ENCODE measurements at regions not wholly inside any gene's neighbourhood (a gene's known extent, or its start where the extent isn't known, plus 50 kb on each side); places are given as distances from the start of the nearest gene placed in this dataset.
"Not testable (repeated sequence)": the region's sequence is repeated elsewhere in the genome, so short reads cannot be mapped to it uniquely, and the experiment has no call there.

DNA sequence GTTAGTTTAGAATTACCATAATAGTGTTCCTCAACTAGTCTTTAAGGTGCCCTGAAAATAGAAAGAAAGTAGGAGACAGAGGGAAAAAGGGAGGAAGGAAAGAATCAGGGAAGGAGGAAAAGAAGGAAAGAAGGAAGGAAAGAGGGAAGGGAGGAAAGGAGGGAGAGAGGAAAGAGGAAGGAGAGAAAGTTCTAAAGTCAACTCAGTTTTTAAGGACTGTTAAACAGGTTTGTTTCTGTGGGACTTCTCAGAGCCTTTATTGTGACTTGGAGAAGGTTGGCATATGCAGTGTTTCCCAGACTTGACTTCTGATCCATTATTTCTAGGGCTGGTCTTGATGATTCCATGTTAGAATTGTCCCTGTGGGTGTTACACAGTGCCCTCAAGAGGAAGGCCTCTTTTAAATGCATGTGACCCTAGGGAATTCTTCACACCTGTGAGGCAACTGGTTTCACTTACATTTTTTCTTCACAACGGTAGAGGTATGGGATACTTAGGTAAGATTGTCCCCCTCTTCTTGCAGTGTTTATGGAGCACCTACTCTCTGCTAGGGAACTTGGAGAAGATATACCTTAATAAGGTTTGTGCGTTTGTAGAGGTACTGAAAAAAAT lies 132.7 kb upstream of the GMDS start:
- DNase-seq (ENCODE audit: low spot score) = no peak

DNA sequence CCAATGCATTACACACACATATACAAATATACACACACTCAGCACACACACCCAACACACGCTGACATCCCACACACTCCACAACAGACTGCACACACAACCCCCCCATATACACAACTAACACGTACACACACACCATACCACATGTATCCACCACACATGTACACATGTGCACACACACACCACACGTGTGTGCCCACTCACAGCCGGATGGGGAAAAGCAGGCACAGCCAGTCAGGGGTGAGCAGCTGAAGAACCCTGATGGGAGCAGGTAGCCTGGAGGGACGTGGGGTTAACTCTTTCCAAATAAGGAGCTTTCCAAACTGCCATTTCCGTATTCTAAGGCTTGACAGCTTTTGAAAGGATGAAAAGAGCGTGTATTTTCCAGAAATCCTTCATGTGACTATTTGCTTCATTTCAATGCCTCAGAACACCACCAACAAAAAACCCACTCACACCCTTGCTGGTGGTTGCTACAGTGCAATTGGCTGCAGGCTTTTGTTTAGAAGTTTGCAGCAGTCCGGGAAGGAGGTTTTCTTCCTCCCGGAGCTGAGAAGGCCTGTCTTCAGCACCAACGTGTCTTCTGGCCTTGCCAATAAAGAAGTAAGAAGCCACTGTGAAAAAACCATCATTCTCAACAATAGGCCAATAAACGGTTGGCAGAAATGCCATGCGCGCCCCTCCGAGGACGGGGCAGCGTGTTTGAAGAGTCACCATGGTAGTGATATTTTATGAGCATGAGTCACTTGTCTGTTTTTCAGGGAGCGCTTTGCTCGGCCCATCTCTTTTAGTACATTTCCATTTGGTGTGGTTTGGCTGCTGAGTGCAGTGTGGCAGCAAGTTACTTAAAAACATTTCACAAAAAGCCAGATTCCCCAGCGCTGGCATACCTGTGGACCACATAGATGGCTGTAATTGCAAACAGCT lies 131.3 kb upstream of the GMDS start:
- DNase-seq (ENCODE audit: low spot score) = no peak

GRCh38 chr6:2375443-2375842 lies 130.0 kb upstream of the GMDS start:
- DNase-seq (ENCODE audit: low spot score) = no peak

- peak; percentile 12 for DNase-seq (ENCODE audit: low spot score)
Observed at GRCh38 chr6:2369606-2370005, 124.2 kb upstream of the GMDS start.

DNA sequence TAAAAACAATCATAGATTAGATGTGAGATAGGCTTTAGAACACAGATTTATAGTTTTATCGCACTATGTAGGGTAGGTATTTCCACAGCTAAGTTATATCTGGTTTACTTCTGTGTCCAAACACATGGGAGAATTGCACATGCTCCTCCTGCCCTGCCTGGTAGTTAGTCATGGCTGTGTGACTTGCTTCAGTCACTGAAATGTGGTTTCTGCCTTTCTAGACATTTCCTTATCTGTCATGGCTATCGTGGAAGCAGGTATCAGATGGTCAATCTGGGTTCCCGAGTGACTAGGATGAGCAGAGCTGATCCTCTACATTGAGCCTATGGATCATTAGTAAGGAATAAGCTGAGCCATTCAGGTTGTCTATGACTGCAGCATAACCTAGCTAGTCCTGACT lies 117.8 kb upstream of the GMDS start:
- DNase-seq (ENCODE audit: low spot score) = no peak

- no peak for DNase-seq (ENCODE audit: low spot score)
Observed at GRCh38 chr6:2361195-2361594, 115.8 kb upstream of the GMDS start.

- no peak for DNase-seq (ENCODE audit: low spot score)
Observed at GRCh38 chr6:2360716-2361115, 115.3 kb upstream of the GMDS start.

DNA sequence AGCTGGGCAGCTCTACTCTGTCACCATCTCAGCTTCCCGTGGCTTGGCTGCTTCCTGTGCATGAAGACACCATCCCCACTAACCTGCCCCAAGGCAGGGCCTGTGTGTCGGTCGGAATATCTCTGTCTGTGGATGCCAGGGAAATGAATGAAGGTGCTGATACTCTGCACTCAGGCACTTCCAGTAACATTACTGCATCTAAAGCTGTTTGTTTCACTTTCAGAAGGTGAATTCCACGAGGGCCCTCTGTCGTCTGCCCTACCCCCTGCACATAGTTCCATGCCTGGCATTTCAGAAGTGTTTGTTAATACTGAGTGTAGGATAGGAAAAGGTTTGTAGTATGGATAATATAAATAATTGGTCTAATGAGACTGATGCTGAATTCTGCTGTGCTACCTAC lies 114.7 kb upstream of the GMDS start:
- no peak for DNase-seq (ENCODE audit: low spot score)

DNA sequence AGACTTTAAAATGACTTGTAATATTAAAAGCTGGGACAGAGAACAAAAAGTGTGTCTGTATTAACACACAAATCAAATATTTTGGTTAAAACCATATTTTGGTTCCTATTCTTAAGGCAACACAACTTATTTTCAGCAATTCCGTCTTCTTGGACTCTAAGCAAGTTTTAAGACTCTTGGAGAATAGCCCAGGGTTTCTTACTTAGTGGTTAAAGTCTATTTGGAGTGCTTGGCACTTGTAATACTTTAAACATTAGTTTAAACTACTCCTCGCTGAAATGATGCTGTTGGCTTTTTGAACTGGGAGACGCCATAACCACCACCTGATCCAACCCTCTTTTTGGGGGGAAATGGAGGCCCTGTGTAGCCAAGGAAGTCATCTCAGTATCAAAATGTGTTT lies 109.7 kb upstream of the GMDS start:
- no peak for DNase-seq (ENCODE audit: low spot score)

DNA sequence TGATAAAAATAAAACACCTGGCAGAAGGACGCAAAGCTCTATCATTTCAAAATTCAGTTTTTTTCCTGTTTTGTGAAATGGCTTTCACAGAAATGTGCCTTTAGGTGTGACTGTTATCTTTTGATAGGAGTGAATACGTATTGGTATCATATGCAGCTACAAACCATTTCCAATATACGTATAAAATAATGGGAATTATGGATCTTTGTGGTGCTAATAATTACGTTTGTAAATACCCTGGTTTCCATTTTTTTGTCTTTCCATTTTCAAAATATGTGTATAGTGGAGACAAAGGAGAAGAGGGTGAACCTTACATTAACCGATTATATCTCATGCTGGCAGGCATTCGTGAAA lies 108.7 kb upstream of the GMDS start:
- no peak for DNase-seq (ENCODE audit: low spot score)

- DNase-seq (ENCODE audit: low spot score) = peak; percentile 60
Observed at GRCh38 chr6:2353412-2354137, 108.2 kb upstream of the GMDS start.

DNA sequence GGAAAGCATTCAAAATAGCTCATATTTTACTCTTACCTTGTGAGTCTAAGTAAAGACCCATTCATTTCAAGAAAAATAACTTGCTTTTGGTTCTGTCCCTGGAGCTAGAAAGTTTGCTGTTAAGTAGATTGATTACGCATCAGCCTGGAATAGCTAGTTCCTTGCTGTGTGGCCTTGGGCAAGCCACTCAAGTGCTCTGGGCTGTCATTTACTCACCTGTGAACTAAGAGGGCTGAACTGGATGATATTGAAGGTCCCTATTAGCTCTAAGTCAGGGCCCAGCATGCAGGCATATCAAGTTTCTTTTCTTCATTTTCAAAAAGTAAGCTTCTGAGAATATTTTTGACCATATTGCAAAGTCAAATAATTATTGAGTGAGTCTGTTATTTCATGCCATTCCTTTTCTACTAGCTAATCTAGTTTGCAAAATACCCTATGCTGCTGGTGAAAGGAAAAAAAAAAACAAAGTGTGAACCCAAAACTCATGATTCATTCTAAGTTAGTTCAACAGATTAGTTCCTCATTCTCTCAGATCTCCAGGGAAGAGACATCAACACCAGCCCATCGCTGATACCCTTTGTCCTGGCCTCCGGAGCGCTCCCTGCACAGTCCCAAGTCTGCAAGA lies 106.5 kb upstream of the GMDS start:
- DNase-seq (ENCODE audit: low spot score) = no peak

- no peak for DNase-seq (ENCODE audit: low spot score)
Observed at GRCh38 chr6:2351090-2351489, 105.7 kb upstream of the GMDS start.

- DNase-seq (ENCODE audit: low spot score) = no peak
Observed at GRCh38 chr6:2346078-2346477, 100.7 kb upstream of the GMDS start.

DNA sequence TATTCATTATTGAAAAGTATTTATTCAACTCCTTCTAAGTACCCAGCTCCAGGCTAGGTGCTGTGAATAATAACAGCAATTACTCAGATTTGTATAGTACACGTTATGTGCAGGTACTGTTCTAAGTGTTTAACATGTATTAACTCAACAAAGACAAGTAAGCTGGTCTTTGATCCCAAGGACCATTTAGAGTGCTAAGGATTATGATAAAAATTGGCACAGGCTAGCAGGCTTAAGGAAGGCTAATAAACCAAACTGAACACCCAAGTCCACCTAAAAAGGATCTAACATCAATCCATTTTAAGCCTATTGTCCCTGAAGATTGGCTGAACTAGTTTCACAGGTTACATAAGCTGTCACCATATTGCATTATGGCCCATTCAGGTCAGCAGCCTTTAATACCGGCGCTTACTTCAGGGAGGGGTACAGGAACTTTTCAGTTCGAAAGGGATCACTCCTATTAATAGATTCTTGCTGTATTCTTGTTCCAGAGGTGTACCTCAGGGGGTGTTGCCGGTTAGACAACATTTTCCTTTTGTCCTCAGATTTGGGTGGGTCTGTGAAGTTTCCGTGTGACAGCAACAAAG lies 99.0 kb upstream of the GMDS start:
- DNase-seq (ENCODE audit: low spot score) = no peak

DNA sequence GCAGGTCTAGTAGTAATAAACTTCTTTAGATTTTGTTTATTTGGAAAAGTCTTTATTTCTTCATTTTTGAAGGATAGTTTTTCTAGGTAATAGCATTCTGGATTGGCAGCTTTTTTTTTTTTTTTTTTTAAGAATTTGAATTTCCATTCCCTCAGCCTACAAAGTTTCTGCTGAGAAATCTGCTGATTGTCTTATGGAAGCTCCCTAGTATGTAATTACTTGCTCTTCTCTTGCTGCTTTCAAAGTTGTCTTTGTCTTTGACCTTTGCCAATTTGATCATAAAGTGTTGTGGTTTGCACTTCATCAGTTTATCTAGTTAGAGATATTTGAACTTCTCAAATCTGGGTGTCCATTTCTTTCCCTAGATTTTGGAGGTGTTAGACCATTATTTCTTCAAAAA lies 82.2 kb upstream of the GMDS start:
- DNase-seq (ENCODE audit: low spot score) = no peak

DNA sequence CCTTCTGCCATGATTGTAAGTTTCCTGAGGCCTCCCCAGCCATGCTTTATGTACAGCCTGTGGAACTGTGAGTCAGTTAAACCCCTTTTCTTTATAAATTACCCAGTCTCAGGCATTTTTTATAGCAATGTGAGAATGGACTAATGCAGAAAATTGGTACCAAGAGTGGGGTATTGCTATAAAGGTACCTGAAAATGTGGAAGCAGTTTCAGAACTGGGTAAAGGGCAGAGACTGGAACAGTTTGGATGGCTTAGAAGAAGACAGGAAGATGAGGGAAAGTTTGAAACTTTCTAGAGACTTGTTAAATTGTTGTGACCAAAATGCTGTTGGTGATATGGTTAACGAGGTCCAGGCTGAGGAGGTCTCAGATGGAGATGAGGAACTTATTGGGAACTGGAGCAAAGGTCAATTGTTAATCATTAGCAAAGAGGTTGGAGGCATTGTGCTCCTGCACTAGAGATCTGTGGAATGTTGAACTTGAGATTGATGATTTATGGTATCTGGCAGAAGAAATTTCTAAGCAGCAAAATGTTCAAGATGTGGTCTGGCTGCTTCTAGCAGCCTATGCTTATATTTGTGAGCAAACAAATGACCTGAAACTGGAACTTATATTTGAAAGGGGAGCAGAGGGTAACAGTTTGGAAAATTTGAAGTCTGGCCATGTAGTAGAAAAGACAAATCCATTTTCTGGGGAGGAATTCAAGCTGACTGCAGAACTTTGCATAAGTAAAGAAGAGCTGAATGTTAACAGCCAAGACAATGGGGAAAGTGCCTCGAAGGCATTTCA lies 79.0 kb upstream of the GMDS start:
- no peak for DNase-seq (ENCODE audit: low spot score)

GRCh38 chr6:2317498-2317897 lies 72.1 kb upstream of the GMDS start:
- not testable (repeated sequence) for DNase-seq (ENCODE audit: low spot score)

- DNase-seq (ENCODE audit: low spot score) = no peak
Observed at GRCh38 chr6:2314641-2315040, 69.2 kb upstream of the GMDS start.

DNA sequence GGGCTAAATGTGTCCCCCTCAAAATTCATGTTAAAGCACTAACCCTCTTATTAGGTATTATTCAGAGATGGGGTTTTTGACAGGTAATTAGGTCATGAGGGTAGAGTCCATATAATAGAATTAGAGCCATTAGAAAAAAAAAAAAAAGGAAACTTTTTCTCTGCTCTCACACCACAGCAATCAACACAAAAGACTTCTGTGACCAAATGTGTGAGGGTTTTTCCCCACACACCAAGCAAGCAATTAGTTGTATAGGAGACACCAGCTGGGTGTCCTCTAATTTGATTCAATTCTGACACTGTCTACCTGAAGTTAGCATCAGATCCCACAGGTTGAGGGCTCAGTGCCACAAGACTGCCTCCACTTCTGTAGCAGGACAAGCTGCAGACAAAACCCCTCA lies 64.6 kb upstream of the GMDS start:
- DNase-seq (ENCODE audit: low spot score) = no peak

DNA sequence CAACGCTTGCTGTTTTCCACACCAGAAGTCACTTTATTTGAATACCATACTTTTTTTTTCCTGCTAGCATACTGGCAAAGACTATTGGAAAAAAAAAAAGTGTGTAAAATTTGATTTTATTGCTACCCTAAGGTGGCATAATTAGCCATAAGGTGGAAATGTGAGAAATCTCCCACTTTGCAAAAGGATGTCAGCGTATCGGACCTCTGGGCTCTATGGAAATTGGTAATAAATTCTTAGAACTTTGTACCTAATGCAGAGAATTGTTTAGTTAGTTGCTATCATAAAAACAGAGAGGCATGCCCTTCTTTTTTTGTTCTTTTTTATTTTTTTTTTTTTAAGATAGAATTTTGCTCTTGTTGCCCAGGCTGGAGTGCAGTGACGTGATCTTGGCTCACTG lies 63.7 kb upstream of the GMDS start:
- no peak for DNase-seq (ENCODE audit: low spot score)
